COR-L47 (cell line): ENCODE measurements at regions not wholly inside any gene's neighbourhood (a gene's known extent, or its start where the extent isn't known, plus 50 kb on each side); places are given as distances from the start of the nearest gene placed in this dataset.
A peak's percentile ranks its signal among the peaks of the same experiment; 100 is the strongest.

Experiments used
- DNase-seq: peaks from one replicate; lab custom pipeline; 2025; lab: John Stamatoyannopoulos, UW

GRCh38 chr6:106771822-106772221 lies 142.4 kb downstream of the QRSL1 start:
- DNase-seq = no peak

DNA sequence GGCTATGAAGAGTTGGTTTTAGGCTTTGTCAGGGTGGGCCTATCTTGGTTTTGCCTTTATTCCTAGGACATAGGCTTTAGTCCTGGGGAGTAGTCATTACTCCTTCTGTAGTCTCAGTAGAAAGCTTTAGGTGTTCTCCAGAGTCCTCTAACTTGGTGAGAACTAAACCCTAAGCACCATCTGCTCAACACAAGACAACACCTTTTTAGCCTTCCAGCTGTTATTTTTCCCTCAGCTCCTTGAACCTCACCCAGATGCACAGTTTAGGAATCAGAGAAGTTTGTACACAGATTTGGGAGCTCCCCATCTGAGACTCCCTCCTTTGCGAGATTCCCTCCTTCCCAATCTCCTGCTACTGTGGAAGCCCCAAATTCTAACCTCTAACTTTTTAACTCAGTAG lies 141.3 kb downstream of the QRSL1 start:
- DNase-seq = no peak

- no peak for DNase-seq
Measured at GRCh38 chr6:106770081-106770480, 140.7 kb downstream of the QRSL1 start.

DNA sequence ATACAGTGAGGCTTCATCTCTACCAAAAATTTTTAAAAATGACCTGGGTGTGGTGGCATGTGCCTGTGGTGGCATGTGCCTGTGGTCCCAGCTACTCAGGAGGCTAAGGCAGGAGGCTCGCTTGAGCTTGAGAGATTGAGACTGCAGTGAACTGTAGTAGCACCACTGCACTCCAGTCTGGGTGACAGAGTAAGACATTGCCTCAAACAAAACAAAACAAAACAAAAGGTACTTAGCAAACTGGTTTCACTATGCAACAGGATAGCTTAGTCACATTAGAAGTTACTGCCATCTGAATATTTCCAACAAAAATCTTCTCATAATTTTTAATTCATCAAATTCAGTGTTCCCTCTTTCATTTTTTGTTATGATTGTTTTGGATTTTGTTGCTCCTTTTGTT lies 137.9 kb downstream of the QRSL1 start:
- no peak for DNase-seq

DNA sequence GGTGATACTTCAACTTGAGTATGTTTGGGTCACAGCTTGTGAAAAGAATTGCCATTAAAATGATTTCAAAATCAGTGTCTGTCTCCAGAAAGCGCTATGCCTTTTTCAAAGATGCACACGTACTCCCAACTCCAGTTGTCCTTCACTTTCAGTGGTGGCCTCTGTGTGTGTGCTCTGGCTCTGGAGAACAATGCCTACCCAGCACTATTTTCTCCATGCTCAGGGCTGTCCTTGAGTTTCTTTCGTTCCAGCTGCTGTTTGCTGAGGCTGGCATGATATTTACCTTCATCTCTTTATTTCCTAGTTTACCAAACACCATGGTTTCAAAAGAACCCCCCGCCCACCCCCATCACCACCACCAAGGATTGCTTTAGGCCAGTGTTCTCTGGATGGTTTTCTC lies 136.8 kb downstream of the QRSL1 start:
- DNase-seq = no peak

- DNase-seq = no peak
Measured at GRCh38 chr6:106765496-106765895, 136.1 kb downstream of the QRSL1 start.

GRCh38 chr6:106764353-106764980 lies 135.1 kb downstream of the QRSL1 start:
- no peak for DNase-seq

GRCh38 chr6:106763361-106763760 lies 134.0 kb downstream of the QRSL1 start:
- DNase-seq = no peak

GRCh38 chr6:106761160-106761559 lies 131.8 kb downstream of the QRSL1 start:
- no peak for DNase-seq

DNA sequence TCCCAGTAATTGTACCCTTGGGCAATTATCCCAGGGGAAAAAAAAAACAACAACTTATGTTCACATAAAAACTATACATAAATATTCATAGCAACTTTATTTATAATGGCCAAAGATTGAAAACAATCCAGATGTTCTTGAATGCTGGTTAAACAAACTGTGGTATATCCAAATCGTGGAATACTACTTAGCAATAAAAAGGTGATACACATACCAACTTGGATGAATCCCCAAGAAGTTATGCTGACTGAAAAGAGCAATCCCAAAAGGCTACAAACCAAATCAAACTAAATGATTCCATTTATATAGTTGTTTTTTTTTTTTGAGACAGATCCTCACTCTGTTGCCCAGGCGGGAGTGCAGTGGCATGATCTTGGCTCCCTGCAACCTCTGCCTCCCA lies 129.7 kb downstream of the QRSL1 start:
- DNase-seq = no peak

DNA sequence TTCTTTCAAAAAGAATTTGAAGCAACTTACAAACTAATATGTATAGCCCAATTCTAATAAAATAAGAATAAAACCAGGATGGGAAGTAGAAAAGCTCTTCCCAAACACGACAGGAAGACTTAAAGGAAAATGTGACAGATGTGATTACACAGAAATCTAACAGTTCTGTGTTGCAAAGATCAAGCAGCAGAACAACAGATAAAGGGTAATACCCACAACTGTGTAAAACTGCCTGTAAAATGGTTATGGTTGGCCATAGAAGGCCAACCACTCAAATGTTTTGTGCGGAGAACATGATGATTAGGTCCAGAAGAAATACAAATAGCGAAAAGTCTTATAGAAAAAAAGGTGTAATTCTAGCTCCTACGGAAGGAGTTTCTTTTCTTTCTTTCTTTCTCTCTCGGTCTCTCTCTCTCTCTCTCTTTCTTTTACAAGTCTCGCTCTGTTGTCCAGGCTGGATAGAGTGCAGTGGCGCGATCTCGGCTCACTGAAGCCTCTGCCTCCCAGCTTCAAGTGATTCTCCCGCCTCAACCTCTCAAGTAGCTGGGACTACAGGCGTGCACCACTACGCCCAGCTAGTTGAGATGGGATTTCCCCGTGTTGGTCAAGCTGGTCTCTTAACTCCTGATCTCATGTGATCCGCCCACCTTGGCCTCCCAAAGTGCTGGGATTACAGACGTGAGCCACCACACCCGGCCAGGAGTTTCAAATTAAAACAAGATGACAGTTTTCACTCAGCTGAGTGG lies 128.5 kb downstream of the QRSL1 start:
- DNase-seq = no peak

DNA sequence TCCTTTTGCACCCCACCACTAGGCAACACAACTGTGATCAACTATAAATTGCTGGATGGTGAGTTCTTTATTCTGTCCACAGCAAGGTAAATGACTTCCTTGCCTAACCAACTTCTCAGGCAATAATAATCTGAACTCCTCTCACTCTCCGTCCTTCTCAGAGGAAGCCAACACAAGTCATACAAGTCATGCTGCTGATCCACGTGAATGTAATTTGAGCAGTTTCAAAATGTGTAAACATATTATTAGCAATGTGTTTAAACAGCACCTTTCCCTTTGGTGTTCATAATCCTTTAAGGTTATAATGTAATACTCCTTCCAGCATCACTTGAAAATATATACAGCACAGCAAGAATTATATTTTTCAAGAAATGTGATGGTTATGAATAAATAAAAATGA lies 127.9 kb downstream of the QRSL1 start:
- peak; percentile 51 for DNase-seq

- no peak for DNase-seq
Measured at GRCh38 chr6:106754215-106754614, 124.8 kb downstream of the QRSL1 start.

DNA sequence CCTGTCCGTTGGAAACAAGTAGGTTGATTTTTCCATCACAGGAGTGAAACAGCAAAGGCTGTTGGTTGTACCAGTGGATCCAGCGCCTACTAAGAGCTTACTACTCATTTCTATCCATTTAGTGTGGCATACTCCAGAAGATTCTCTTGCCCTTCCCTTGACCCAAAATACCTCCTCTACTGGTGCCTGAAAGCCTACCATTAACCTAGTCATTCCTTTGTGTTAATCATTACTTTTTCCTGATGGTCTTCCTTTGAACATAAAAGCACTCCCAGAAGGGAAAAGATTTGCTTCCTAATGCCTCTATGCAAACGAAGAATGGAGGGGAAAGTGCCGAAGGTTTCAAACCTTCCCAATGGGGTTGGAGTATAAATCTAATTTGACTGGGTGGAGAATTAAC lies 123.3 kb downstream of the QRSL1 start:
- no peak for DNase-seq

GRCh38 chr6:106751501-106752252 lies 122.3 kb downstream of the QRSL1 start:
- peak; percentile 57 for DNase-seq

DNA sequence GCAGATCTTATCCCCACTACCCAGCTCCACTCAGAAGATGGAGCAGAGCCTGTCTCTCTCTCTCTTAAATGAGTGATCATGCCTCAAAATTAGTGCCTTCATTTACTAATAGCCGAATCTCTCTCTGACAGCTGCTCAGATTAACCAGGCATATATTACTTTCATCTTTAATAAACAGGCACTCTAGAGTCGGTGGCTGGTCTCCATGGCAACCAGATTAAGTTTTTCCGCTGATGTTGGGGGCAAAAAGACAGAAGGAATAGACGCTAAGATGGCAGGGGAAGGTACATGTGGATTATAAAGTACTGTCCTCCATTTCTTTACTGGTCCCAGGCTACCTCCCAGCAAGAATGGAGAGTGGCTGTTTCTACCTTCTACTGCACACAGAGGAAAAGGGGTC lies 121.6 kb downstream of the QRSL1 start:
- no peak for DNase-seq

DNA sequence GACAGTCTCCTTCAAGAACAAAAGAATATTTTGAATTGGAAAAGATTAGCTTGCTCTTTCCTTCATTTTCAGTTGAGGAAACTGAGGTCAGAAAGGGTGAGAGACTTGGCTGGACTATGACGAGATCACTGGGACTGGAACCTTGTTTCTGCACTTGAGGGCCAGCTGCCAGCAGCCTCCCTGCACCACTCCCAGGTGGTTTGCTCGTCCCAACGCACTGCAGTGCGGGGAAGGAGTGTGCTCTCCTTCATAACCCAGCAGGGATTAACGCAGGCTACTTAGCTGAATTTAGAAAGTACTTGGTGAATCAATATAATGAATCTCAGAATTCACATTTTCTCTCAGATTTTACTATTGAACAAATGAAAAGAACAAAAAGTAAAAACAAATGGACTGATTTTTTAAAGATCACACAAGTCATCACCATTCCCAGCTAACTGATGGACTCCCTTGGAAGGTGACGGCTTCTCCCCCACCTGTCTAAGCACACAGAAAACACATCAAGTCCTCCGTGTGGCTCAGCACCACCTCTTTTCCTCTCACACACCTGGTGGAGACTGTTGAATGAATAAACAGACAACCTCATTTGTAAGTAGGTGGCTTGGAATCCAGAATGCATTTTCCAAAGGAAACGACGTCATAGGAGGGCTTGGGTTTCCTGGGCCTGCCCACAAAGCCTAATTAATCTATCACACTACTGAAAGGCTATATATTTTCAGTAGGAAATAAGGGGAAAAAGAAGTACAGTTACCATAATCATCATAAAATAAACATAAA lies 121.0 kb downstream of the QRSL1 start:
- DNase-seq = peak; percentile 37

DNA sequence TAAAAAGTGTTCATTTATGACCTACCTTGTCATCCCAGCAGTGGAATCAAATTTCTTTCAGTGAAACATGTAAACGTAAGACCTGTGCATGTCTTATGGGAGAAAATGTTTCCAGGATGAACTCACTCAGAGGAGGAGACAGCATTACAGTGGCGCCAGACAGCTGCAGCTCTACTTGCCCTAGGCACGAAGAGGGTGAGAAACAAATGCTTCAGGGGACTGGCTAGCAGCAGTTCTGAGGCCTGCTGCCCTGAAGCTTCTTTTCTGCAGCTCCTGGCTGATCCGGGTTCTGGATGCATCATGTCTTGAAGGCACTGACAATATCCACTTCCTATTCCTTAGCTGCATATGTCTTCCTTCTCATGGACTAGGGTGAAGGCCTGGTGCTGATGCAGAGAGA lies 120.2 kb downstream of the QRSL1 start:
- no peak for DNase-seq

DNA sequence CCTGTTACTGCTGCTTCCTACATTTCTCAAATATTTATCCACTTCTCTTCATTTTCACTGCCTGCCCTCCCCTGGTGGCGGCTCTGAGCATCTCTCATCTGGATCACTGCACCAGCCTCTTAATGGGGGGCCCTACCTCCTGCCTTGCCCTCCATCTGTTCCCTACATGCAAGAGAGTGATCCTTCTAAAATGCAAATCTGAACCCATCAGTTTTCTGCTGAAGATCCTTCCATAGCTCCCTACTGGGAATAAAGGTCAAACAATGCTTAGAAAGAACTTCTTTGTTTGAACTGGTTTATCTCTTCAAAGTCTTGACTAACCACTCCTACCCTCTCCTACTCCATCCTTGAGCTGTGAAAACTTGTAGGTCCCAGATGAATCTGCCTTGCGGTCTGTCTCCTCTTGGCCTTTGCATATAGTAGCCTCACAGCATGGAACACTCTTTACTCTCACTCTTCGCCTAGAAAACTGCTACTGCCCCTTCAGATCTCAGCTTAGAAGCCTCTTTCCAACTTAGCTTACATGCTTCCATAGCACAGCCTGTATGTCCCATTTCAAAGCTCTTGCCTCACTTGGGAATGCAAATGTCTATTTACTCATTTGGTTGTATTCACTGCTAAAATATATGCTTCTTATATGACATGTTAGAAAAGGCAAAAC lies 119.3 kb downstream of the QRSL1 start:
- DNase-seq = no peak

DNA sequence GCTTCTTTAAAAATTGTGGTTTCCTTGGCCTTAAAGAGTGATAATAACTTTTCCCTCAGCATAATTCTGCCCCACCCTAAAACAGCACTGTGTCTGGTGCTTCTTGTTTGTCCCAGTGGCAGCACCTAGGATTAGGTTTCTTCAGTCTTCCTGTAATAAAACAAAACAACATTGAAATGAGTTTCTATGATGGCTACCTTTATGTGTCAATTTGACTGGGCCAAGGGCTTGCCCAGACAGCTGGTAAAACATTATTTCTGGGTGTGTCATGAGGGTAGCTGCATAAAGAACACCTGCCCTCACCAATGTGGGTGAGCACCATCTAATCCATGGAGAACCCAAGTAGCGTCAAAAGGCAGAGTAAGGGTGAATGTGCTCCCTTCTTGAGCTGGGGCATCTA lies 117.8 kb downstream of the QRSL1 start:
- peak; percentile 29 for DNase-seq

GRCh38 chr6:106746652-106747051 lies 117.3 kb downstream of the QRSL1 start:
- DNase-seq = no peak
